ENCODE measurements at regions not wholly inside any gene's neighbourhood (a gene's known extent, or its start where the extent isn't known, plus 50 kb on each side); places are given as distances from the start of the nearest gene placed in this dataset.

GRCh38 chr2:193467276-193467987 is 1272.7 kb upstream of the TMEFF2 start:
- TF ChIP-seq POLR2A (IDR thresholded peaks at IDR 0.05), result no peak
- TF ChIP-seq CTCF (IDR thresholded peaks at IDR 0.05), result no peak

Data from lower leg skin (tissue), 3 donors.